ENCODE measurements at regions not wholly inside any gene's neighbourhood (a gene's known extent, or its start where the extent isn't known, plus 50 kb on each side); places are given as distances from the start of the nearest gene placed in this dataset.

DNA sequence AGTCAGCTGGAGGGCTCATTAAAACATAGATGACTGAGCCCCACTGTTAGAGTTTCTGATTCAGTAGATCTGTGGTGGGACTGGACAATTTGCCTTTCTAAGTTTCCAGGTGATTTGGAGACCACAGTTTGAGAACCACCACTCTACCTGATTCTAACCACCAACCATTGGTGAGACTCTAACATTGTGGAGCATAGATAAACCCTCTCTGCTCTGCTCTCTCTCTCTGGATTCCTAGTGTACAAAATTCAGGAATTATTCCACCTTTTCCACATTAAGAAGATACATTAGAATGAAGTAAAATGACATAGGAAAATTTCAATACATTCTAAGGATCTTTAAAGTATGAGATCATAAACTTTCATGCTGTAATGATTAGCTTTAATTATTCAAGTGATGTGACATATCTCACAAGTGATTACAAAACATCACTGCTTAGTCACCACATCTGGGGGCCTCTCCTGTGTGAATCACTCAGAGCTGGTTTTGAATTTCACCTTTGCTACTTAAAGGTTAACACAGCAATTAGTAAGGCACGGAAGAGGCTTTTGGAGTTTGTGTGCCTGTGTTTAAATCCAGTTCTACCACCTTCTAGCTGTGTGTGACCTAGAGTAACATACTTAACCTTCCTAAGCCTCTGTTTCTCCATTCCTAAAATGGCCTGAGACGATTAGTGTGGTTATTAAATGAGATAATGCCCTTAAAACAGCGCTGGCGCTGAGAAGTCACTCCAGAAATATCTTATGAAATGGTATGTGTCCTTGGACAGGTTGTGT, 78.5 kb upstream of the NBEA start:
- no peak for DNase-seq

DNA sequence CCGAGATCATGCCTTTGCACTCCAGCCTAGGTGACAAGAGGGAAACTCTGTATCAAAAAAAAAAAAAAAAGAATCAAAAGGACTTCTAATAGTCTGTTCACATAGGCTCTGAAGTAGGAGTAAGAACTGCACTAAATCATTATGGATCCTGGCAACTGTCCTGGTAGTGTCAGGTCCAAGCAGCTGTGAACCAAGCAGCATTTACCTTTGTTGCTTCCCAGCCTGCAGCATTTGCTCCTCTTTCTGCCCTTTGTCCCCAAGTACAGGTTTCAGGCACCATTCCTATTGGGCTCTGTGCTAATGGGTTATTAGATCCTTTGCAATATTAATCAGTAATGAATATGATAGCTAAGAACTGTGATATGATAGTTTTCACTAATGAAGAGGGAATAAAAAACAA, 77.4 kb upstream of the NBEA start:
- DNase-seq = no peak

DNA sequence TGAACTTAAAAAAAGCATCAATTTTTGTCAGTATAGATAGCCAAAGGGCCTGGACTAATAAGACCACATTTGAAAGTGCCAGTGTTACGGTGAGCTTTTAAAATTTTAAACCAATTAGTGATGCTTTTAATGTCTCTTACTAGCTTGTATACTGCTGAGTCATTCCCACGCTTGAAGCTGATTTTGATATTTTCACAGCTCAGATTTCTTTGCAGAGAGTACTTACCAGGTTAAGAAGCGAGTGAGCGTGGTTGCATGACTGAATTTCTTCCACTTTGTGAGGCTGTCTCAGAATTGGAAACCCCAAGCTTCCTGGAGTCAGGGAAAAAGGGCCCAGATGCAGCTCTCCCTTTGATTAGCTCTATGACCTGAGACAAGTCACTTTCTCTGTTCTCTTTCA, 74.5 kb upstream of the NBEA start:
- DNase-seq = no peak

DNA sequence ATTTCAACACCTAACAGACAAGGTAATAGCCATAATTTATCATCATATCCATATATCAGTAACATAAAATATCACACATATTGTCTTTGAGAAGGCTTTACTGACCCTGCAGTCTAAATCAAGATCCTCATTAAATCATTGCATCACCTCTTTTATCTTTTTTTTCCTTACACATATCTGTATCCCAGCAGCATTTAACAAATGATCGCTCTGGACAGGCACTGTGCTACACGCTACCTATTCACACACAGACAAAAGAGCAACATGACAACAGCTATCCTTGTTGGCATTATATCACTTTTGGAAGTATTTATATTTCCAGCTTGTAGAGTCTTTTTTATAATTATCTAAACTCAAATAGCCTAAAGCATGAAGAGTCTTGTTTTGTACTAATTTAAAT, 73.3 kb upstream of the NBEA start:
- no peak for DNase-seq

DNA sequence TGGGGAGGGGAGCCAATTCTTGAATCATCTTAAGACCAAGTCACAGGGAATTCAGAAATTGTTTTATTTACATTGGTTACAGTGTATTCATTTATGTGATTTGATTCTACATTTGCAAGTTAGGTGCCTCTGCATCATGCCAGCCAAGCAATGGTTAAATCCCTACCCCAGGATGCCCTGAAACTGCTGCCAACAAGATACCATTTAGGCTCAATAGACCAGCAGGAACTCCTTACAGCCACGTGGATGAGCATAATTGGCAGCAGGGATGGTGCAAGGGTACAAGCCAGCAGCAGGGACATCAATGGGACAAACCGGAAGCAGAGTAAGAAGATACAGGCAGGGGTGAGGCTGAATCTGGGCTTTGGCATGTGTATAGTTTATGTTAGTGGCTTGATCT, 72.4 kb upstream of the NBEA start:
- no peak for DNase-seq

DNA sequence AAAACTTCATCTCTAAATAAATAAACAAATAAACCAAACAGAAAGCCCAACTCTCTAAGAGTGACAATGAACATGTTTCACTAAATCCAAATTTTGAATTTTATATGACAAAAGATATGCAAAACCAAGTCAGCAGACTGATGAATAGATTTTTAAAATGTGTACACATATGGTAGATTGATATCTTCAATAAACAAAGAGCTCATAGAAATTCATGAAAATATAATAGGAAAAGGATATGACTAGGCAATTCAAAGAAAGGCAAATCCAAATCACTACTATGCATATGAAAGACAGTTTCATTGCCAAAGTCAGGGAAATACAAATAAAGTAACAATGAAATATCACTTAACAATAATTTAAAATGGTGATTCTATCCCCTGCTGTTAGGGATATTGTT, 63.7 kb upstream of the NBEA start:
- DNase-seq = no peak

DNA sequence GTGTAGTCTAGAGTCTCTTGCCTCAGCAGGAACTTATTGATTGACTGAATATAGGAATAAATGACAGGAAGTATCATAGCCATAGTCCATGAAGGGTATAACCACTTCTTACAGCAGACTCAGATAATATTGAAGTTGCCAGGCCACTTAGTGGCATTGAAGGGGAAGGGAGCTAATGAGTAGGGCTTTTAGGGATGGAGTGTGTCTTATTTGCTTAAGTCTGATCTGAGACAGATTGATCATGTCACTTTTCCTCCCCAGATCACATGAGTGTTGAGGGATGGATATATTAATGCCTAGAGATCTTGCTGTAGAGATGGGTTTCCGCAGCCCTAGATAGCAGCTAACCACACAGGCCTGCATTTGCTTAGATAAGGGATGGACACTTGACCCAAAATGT, 62.2 kb upstream of the NBEA start:
- DNase-seq = peak; percentile 2

DNA sequence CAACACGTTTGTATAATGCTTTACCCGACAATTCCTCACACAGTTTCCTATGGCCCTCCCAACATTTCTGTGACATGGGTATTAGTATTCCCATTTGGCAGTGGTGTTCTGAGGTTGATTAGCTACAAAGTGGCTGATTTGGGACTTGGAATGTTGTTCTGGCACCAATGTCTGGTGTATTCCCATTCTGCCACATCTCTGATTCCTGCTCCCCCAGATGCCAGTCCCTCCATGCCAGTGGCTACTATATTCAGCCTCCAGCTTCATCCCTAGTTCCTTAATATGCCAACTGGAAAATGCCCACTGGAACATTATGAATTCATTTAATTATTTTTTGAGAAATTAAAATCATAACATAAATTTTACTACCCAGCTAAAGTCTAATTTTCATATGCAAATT, 60.6 kb upstream of the NBEA start:
- DNase-seq = no peak

DNA sequence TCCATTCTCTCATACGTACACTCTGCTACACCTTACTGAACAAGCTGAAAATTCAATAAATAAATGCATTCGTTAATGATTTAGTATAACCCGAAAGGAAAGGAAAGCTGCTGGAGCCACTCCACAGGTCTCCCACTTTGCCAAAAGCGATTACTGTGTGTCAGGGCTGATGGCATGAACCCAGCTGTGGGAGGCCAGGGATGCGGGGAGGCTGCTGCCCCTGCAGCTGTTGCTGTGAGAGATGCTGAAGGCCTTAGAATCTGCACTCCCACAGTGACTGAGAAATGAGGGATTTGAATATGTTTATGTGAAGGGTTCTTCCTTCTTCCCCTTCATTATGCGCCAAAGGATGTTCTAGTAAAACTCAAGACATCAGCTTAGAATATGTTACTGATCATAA, 58.7 kb upstream of the NBEA start:
- no peak for DNase-seq

DNA sequence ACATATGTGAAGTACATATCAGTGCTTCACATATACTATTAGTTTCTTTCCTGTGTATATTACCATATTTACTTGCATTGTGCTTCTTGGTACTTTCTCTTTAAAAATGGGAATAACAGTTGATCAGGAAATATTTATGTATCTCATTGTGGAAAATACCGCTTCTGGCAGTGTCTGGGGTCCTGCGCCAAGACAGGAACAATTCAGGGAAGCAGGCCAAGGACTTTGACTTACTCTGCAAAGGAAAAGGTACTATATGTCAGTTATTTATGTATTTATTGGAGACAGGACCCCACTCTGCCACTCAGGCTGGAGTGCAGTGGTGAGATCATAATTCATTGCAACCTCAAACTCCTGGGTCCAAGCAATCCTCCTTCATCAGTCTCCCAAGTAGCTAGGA, 57.7 kb upstream of the NBEA start:
- no peak for DNase-seq

DNA sequence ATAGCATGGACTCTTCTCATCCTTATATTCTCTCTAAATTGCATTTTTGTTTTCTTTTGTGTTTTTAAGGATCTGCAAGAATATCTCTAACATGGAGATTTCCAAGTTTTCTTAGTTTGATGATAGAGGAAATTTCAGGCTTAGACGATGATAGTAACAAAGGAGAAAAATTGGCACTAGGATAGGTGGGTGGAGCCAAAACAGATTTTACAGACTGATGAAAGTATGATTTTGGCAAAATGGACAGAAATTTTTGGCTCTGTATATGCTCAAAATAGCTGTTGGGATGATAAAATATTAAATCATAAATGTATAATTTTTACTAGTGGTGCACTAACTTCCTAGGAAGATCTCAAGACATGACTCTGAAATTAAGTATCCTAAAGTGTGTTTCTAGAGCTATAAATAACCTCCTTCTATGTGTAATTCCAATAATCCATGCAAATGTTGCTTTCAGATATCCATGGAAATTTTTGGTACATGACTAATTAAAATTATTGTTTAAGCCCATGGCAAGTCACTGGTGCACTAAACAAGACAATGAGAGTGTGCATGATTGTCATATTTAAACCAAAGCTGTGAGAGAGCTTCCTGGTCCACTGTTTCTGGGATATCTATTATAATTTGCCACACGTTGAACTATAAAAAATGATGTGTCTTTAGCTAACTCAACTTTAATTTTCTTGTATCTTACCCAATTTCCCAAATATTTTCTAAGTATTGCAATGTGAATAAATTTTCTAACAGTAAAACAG, 55.8 kb upstream of the NBEA start:
- no peak for DNase-seq

DNA sequence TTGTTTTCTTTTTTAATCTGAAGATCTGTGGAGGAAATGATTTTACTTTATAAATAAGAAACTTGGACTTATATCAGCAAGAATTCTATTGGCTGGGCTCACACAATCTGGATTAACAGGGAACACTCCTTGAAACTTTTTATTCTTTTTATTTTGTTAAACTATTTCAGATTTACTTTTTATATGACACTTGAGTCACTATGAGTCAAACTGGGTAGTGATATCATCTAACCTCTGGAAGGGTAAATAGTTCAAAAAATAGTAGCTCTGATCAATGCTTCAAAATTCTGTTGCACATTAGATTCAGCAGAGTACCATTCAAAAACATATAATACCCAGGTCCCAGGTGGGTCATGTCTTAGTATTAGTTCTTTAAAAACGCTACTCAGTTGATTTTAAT, 55.1 kb upstream of the NBEA start:
- no peak for DNase-seq

Data from hematopoietic multipotent progenitor cell treated with erythropoietin and hydrocortisone succinate and interleukin-3 and kit ligand, for 4 days (in vitro differentiated cells).